ENCODE measurements at regions not wholly inside any gene's neighbourhood (a gene's known extent, or its start where the extent isn't known, plus 50 kb on each side); places are given as distances from the start of the nearest gene placed in this dataset.

DNA sequence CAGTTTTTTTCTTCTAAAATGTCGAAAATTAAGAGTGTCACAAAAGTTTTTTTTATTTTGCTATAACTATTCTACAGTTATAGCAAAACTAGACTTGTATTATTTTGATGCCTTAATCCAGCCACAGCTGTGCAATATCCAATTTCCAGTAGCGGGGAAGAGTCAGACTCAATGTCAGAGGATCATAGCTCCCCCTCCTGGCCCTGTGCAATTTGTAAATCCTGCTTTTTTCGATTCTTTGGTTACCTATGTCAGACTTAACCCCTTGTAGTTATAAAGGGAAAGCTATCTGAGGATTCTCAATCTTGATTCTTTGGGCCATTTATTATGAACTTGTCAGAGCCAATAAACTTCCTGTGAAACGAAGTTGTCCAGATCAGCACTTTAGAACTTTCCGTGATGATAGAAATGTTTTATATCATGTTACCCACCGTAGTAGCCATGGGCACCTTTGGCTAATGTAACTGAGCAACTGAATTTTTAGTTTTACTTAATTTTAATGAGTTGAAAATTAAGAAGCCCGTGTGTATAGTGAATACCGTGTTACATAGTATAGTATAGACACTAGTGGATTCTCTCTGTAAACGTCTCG, 87.7 kb upstream of the PRKCQ start:
- no peaks in the 10 kb centered on the region for H3K36me3 ChIP-seq (replicated peaks; ENCODE audit: insufficient read depth, low read depth)
- no peak overlapping the region for H2AFZ ChIP-seq
- H3K27me3 ChIP-seq: peaks cover 5% of the 10 kb centered on the region
- H3K4me3 ChIP-seq: no peak overlapping the region
- no peak overlapping the region for H3K27ac ChIP-seq
- H3K9me2 ChIP-seq (replicated peaks; ENCODE audit: insufficient read depth): no peaks in the 10 kb centered on the region
- H3K4me1 ChIP-seq (ENCODE audit: insufficient read depth): no peaks in the 10 kb centered on the region
- DNase-seq (ENCODE audit: low spot score): peak; percentile 69
- no peak overlapping the region for H3K4me2 ChIP-seq
- TF ChIP-seq, protein P1, sequence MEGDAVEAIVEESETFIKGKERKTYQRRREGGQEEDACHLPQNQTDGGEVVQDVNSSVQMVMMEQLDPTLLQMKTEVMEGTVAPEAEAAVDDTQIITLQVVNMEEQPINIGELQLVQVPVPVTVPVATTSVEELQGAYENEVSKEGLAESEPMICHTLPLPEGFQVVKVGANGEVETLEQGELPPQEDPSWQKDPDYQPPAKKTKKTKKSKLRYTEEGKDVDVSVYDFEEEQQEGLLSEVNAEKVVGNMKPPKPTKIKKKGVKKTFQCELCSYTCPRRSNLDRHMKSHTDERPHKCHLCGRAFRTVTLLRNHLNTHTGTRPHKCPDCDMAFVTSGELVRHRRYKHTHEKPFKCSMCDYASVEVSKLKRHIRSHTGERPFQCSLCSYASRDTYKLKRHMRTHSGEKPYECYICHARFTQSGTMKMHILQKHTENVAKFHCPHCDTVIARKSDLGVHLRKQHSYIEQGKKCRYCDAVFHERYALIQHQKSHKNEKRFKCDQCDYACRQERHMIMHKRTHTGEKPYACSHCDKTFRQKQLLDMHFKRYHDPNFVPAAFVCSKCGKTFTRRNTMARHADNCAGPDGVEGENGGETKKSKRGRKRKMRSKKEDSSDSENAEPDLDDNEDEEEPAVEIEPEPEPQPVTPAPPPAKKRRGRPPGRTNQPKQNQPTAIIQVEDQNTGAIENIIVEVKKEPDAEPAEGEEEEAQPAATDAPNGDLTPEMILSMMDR (IDR thresholded peaks at IDR 0.05; ENCODE audit: poor library complexity): peak; percentile 81
- TF ChIP-seq EZH2 (IDR thresholded peaks at IDR 0.05; ENCODE audit: borderline replicate concordance) (no peak), EZH2phosphoT487 (IDR thresholded peaks at IDR 0.05; ENCODE audit: low read depth, severe bottlenecking, unreplicated experiment) (no peak)
- no peaks in the 10 kb centered on the region for H3K79me2 ChIP-seq
- H3K9me3 ChIP-seq (ENCODE audit: low read depth): no peaks in the 10 kb centered on the region
- 34% methylated on average over 10 of the region's 10 CpGs for WGBS (ENCODE audit: low lambda C conversion rate, missing lambda C conversion rate)
- H4K20me1 ChIP-seq (ENCODE audit: insufficient read depth, poor library complexity, severe bottlenecking): no peaks in the 10 kb centered on the region

DNA sequence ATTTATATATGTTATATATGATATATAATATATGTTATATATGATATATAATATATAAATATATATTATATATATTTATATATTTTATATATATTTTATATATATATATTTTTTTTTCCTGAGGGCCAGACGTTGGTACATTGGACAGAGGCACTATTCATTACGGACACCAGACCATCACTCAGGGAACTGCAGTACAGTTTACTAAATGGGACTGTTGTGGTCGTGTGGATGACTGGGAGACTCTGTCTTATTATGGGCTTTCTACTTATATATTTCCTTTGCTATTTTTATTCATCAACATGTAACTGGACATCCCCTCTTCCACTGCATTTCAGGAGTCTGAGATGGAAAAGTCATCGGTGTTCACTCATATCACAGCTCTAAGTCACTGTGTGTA, 87.1 kb upstream of the PRKCQ start:
- H3K79me2 ChIP-seq: no peaks in the 10 kb centered on the region
- H3K27ac ChIP-seq: no peak overlapping the region
- H3K36me3 ChIP-seq (replicated peaks; ENCODE audit: insufficient read depth, low read depth): no peaks in the 10 kb centered on the region
- H4K20me1 ChIP-seq (ENCODE audit: insufficient read depth, poor library complexity, severe bottlenecking): no peaks in the 10 kb centered on the region
- DNase-seq (ENCODE audit: low spot score): no peak
- WGBS (ENCODE audit: low lambda C conversion rate, missing lambda C conversion rate): 55% methylated on average over 4 of the region's 4 CpGs
- no peak for TF ChIP-seq EZH2phosphoT487 (IDR thresholded peaks at IDR 0.05; ENCODE audit: low read depth, severe bottlenecking, unreplicated experiment)
- TF ChIP-seq EZH2 (IDR thresholded peaks at IDR 0.05; ENCODE audit: borderline replicate concordance): no peak
- TF ChIP-seq, protein P1 (IDR thresholded peaks at IDR 0.05; ENCODE audit: poor library complexity): no peak
- no peak overlapping the region for H3K4me3 ChIP-seq
- no peak overlapping the region for H3K4me2 ChIP-seq
- H3K9me3 ChIP-seq (ENCODE audit: low read depth): no peaks in the 10 kb centered on the region
- no peak overlapping the region for H2AFZ ChIP-seq
- H3K4me1 ChIP-seq (ENCODE audit: insufficient read depth): no peaks in the 10 kb centered on the region
- no peaks in the 10 kb centered on the region for H3K9me2 ChIP-seq (replicated peaks; ENCODE audit: insufficient read depth)
- H3K27me3 ChIP-seq: peaks cover 5% of the 10 kb centered on the region

DNA sequence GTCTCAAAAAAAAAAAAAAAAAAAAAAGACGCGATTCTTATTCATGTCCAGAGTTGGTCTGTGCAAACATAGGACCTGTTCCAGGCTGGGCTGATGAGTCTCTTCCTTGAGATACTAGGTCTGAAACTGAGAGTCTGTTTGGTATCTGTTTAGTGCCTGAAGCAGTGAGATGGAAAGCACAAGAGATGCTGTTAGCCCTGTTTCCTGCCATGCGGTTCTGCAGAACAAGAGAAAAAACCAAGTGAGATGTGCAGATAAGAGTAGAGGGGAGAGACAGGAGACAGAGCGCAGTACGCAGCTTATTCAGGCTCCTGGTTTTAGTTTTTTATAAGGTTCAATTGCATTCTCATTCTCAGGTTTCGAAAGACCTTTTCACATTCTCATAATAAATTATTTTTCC, 85.8 kb upstream of the PRKCQ start:
- H3K27me3 ChIP-seq: peaks cover 5% of the 10 kb centered on the region
- H3K27ac ChIP-seq: no peak overlapping the region
- H3K4me2 ChIP-seq: no peak overlapping the region
- H3K79me2 ChIP-seq: no peaks in the 10 kb centered on the region
- no peaks in the 10 kb centered on the region for H4K20me1 ChIP-seq (ENCODE audit: insufficient read depth, poor library complexity, severe bottlenecking)
- no peak overlapping the region for H2AFZ ChIP-seq
- H3K9me2 ChIP-seq (replicated peaks; ENCODE audit: insufficient read depth): no peaks in the 10 kb centered on the region
- no peak for DNase-seq (ENCODE audit: low spot score)
- H3K4me1 ChIP-seq (ENCODE audit: insufficient read depth): no peaks in the 10 kb centered on the region
- TF ChIP-seq EZH2phosphoT487 (IDR thresholded peaks at IDR 0.05; ENCODE audit: low read depth, severe bottlenecking, unreplicated experiment) (no peak), EZH2 (IDR thresholded peaks at IDR 0.05; ENCODE audit: borderline replicate concordance) (no peak)
- TF ChIP-seq, protein P1 (IDR thresholded peaks at IDR 0.05; ENCODE audit: poor library complexity): no peak
- no peak overlapping the region for H3K4me3 ChIP-seq
- WGBS (ENCODE audit: low lambda C conversion rate, missing lambda C conversion rate): 71% methylated on average over 6 of the region's 6 CpGs
- no peaks in the 10 kb centered on the region for H3K9me3 ChIP-seq (ENCODE audit: low read depth)
- H3K36me3 ChIP-seq (replicated peaks; ENCODE audit: insufficient read depth, low read depth): no peaks in the 10 kb centered on the region
